HG02884 (cell line): ENCODE measurements at regions not wholly inside any gene's neighbourhood (a gene's known extent, or its start where the extent isn't known, plus 50 kb on each side); places are given as distances from the start of the nearest gene placed in this dataset.
"Not testable (repeated sequence)": the region's sequence is repeated elsewhere in the genome, so short reads cannot be mapped to it uniquely, and the experiment has no call there.

Source experiments
- ATAC-seq: cut with Tn5 transposase; IDR thresholded peaks from one replicate; pipeline ENCODE4 v1.9.1; 2021; ENCODE audit warnings: mild to moderate bottlenecking, moderate library complexity; ENCODE audit not compliant: unreplicated experiment

DNA sequence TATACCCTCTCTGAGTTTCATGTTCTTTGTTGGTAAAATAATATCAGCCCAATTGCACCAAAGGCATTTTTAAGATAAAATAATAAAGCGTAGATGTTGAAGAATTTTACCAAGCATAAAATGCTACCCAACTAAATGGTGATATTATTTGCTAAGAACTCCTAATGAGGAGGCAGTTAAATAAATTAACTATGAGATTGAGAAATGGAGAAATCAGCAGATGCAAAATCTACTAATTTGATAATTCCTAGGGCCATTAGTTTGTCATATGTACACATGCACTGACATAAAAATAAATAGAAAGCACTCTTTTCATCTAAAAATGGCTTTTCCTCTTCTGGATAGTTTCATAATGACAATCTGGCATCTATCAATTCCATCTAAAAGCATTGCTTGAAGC is 681.5 kb upstream of the FAM98A start:
- ATAC-seq, result no peak

DNA sequence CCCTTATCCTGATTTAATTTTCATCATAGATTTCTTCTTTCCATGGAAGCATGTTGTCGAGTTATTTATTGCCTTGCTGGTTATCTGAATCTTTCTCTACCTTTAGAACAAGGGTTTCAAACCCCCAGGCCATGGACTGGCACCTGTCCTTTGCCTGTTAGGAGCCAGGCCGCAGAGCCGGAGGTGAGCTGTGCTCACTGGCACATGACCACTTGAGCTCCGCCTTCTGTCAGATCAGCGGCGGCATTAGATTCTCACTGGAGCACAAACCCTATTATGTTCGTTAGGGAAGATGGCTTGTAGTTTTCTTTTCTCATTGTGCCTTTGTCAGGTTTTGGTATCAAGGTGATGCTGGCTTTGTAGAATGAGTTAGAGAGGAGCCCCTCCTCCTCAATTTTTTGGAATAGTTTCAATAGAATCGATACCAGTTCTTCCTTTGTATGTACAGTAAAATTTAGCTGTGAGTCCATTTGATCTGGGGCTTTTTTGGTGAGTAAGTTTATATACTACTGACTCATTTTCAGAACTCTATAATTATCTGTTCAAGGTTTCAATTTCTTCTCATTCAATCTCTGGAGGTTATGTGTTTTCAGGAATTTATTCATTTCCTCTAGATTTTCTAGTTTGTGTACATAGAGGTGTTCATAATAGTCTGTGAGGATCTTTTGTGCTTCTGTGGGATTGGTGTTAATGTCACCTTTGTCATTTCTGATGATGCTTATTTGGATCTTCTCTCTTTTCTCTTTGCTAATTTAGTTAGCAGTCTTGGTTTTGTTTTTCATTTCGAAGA is 668.0 kb upstream of the FAM98A start:
- ATAC-seq, result peak; percentile 94

DNA sequence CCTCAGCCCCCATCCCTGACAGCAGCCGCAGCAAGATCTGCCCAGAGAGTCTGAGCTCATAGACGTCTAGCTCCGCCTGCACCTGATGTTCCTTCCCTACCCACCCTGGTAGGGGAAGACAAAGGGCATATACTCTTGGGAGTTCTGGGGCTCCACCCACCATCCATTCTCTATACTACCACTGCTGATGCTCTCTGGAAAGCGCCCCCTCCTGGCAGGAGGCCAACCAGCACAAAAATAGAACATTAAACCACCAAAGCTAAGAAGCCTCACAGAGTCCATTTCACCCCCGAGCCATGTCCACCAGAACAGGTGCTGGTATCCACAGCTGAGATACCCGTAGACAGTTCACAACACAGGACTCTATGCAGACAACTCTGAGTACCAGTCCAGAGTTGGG is 662.6 kb upstream of the FAM98A start:
- no peak for ATAC-seq

DNA sequence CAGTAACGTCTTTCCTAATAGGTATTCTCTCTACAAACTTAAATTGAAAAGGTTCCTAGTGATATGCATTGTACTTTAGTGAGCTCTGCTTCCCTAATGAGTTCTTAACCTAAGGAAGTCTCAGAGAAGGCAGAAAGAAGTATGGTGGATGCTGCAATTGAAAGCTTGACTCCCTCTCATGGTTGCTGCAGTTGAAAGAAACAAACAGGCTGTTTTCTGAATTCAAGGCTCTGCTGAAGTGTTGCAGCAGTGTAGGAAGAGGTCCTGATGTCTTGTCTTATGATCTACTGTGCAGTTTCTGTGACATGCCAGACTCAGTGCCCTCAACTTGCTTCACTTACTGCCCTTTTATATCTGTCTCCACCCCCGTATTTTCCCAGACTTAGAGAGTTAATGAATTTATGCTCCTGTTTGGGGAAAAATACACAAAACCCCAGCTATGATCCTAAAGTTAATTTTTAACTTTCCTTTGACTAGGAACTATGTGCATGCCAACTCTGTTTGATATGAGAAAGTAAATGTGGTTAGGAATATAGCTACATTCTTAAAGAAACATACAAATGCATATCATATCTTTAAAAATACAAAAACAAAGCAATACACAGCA is 655.3 kb upstream of the FAM98A start:
- no peak for ATAC-seq

DNA sequence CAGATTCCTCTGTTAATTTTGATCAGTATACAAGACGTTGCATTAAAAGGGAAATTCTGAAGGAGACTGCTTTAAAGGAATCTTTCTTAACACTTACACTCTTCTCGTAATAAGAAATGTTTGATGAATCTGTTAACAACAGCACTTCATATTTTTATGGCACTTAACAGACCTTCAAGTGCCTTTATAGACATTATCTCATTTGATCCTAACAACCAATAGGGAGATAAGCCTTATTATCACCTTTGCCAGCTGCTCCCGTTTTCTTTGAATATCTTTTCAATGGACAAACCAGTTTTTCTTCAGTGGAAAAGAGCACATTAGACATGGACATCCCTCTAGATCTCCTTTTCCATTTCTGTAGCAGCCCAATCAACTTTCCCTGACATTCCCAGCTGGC is 653.0 kb upstream of the FAM98A start:
- ATAC-seq, result no peak

DNA sequence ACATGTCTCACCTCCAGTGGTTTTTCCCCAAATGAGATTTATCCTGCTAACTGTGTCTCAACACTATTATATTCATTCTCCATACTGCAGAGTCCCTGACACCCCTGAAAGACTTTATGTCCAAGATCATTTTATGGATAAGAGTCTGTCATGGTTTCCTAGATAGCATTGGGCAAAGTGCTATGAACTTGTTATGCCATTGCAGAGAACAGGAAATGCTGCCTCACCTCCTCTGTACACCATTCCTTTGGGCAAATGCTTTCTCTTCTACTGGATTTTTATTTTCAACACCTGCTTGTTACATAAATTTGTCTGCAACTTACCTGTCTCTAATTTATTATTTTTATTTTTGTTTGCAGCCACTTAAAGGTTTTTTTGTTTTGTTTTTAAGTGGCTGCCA is 652.5 kb upstream of the FAM98A start:
- no peak for ATAC-seq

DNA sequence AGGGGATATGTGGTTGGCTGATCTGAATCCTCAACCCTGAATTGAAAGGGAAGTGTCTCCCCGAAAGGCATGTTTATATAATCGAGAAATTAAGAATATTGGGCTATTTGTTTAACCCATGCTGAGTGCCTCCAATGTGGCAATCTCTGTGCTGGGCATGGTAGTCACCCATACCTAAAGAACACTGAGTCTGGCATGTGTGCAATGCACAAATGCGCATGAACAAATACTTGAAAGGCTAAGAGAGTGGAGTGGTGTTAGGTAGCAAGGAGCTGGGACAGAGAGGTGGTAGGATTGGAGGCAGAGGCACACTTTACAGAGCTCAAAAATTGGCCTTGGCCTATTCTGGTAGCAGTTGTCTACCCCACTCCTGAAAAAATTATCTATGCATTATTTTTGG is 645.1 kb upstream of the FAM98A start:
- no peak for ATAC-seq

DNA sequence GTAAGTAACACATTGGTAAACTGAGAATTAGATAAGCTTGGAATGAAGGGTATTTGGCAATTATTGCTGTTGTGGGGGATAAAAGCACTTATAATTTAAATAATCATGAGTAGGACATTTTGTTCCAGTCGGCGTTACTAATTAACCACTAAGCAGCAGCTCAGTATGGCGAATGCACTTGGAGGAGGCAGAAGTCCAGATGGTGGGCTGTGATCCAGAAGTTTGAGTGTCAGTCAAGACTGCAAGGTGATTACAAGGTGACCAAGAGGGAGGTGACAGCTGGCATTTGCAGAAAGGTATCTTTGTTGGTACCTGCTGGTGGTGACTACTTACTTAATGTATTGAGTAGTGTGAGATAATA is 643.6 kb upstream of the FAM98A start:
- no peak for ATAC-seq

DNA sequence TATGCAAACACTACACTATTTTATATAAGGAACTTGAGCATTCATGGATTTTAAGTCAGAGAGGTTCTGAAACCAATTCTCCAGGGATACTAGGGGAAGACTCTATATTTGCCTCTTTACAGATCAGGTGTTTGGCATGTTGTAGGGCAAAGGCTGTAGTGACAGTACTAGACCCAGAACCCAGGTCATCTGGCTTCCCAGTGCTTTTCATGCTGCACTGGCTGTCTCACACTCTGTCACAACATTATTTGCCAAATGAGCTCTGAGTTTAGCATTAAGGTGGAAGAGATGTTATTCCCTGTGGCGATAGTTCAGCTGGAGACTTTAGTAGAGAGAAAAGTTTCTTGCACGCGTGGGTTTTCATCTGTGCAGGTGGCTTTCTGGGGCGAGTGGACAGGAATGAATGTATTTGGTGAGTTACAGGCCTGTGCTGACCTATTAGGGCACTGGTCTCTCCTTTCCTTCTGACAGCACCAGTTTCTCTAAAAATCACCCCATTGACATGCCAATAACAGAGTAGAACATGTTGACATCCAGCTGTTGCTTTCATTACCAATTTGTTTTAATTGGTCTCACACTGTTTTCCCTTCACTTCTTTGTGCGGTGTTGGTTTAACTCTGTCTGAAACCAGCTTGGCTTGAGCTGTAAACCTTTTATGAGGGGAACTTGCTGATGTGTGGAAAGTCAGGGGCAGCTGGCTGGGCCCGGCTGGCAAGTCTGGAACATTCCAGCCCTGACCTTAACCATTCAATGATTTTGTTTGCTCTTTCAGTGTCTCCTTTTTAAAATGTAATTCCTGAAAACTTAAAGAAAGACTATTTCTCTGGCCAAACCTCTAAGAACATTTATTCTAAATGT is 643.0 kb upstream of the FAM98A start:
- no peak for ATAC-seq

DNA sequence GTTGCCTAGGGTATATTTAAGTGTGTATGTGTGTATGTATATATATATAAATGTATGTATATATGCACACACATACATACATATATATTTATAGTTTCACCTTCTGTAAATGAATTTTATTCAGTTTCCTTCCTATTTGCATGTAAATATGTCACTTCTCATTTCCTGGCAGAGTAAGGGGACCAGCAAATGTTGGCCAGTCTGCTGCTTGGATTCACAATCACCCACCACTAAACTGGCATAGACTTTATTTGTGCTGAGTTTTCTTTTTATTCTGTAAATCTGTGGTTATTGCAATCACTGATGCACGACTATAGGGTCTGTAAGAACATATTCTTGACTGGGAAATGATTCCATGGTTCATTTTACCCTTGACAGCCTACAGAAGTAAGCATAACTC is 640.4 kb upstream of the FAM98A start:
- ATAC-seq, result no peak

DNA sequence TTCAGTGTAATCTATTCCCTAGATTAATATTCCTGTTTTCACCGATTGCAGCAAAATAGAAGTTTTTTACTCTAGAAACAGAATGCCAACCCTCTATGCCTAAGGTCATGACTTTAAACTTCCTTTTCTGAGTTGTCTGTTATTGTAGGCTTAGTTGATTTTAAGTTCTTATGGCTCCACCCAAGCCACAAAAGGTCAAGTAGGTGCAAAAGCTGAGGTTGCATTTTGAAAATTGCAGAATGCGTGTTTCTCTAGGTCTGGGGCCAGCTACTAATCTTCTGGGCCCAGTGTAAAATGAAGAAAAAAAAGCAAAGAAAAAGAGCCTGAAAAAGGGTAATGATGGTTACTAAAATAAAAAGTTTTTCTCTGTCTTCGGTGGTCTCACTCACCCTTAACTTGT is 635.7 kb upstream of the FAM98A start:
- no peak for ATAC-seq

DNA sequence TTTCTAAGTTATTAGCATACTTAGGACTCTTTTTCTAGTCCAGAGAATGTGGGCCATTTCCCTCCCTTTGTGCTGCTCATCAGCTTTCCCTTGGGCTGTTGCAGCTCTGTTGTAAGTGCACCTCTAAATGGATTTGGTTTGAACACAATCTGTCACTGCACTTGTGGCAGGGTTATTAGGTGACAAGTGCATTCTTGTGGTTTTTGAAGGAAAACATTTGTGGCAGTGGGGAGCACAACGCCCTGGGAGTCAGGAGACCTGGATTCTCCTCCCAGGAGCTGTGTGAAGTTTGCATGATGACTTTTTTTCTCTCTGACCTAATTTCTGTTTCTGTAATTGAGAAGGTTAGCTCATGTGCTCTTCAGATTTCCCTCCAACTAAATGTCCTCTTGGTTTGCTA is 630.9 kb upstream of the FAM98A start:
- ATAC-seq, result no peak

DNA sequence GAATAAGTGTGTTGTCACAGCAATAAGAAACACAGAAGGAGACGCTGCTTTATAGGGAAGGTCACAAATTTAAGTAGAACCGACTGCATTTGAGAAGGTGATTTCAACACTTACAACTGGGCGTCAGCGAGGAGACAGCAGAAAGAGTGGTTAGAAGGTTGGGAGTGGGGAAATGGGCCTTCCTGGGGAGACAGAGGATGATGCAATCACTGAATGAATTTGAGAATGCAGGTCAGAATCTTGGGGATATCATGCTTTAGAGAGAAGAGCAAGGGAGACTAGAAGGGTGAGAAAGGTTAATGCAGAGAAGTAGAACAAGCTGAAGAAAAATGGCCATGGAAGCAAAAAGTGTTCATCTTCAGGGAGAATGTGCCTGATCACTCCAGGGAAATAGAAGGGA is 616.1 kb upstream of the FAM98A start:
- ATAC-seq, result no peak

DNA sequence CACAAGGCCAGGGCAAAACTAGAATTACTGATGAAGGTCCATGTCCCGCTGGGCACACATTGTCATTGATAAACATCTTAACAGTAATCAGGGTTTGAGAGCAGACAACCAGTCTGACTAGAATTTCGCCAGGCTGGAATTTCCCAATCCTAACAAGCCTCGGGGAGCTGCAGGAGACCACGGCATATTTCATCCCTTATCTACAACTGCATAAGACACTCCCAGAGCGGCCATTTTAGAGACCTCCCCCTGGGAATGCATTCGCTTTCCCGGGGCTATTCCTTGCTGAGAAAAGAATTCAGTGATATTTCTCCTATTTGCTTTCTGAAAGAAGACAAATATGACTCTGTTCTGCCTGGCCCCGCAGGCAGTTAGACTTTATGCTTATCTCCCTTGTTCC is 611.3 kb upstream of the FAM98A start:
- ATAC-seq, result not testable (repeated sequence)

DNA sequence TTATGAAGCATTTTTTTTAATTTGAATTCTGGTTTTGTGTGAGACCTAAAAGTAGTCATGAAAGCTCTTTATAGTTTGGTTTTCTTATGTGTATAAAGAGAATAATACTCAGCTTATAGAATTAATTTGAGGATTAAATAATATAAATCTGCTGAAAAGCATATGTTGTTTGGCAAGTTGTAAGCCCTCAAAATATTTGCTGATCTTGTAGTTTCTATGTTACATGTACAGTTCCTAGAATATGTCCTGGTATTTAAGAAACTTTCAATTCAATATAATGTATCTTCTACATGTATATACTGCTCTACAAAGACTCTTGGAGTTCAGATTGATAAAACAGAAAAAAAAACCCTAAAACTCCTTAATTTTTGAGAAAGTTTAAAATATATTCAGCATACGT is 605.5 kb upstream of the FAM98A start:
- no peak for ATAC-seq

DNA sequence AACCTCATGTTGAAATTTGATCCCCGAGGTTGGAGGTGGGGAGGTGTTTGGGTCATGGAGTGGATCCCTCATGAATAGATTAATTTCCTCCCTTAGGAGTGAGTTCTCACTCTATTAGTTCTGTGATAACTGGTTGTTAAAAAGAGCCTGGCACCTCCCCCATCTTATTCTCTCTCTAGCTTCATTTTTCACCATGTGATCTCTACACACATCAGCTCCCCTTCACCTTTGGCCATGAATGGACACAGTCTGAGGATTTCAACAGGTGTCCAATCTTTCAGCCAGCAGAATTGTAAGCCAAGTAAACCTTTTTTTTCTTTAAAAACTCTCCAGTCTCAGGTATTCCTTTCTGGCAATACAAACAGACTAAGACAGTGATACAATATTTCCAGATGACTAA is 602.0 kb upstream of the FAM98A start:
- no peak for ATAC-seq

DNA sequence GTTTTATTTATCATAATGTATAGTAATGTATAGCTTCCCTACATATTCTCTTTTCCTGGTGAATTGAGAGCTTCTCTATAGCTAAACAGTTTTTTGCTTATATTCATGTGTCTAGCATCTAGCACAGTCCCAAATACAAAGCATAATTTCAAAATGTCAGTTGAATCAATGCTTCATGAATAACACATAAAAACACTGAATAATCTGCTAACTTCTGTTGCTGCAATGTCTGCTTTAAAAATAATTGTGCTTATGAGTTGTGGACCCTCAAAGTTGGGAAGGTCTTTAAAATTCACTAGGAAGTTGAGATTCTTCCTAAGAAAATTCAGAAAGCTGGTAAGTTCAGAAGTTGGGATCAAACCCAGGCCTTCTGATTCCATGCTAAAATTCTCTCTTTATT is 600.9 kb upstream of the FAM98A start:
- no peak for ATAC-seq

DNA sequence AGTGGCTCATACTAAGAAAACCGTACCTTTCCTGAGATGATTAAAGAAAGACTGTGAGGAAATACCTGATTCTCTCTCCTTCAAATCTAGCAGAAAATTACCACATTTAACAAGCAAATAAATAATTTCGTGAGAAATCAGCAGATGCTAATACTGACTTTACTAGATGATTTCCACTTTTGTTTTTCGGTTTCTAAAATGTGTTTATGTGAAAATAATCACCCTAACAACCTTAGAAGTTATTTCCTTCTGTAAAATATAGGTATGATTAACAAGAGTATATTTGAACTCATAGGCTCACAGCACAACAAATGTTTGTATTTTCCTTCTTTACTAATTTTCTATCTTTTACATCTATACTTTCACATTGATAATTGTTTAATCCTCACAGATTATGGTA is 594.1 kb upstream of the FAM98A start:
- no peak for ATAC-seq

DNA sequence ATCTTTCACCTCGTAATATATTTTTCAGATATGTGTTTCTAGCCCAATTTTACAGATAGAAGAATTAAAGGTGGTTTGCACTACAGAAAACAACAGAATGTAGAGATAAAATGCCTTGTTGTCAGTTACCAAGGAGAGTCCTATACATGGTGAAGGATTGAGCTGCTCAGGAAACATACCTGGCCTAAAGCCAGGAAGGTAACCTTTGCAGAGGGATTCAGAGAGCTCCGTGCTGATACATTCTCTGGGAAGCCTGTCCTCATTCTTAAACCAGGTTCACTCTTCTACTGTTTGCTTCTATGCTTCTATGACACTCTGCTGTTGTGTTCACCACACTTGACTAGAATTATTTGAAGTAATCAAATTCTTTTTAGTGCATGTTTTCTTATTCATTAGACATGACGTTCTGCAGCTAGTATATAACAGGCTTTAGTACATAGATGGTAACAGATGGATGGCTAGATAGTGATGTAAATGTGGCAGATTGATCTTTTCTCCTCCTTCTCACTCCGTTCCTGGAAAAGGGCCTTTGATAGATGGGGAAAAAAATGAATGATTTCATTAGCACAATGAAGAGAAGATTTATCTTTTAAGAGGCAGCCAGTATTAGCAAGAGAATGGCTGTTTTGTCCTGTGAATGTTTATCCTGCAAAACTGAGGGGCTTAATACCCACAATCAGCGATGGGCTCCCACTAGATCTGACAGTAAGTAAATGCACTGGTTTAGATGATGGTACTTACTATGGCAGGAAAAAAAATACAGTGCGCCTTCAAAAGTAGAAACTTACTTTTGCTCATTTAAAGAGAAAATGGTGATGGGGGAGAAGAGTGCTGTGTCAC is 589.6 kb upstream of the FAM98A start:
- no peak for ATAC-seq

DNA sequence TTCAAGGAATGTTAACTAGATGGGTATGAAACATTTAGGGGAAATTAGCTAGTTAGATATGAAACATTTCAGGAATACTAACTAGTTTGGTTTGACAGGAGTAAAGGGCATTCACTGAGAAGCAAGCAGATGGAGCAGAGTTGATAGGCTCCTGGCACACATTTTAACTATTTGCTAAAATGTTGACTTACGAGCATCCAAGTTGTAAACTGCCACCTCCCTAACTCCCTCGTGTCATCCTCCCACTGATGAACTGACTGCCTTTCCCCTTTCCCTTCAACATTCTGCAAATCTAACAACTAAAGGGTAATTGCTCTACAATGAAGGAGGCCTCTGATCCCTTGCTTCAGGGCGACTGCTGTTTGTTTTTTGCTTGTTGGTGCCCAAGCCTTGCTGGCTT is 580.4 kb upstream of the FAM98A start:
- no peak for ATAC-seq

DNA sequence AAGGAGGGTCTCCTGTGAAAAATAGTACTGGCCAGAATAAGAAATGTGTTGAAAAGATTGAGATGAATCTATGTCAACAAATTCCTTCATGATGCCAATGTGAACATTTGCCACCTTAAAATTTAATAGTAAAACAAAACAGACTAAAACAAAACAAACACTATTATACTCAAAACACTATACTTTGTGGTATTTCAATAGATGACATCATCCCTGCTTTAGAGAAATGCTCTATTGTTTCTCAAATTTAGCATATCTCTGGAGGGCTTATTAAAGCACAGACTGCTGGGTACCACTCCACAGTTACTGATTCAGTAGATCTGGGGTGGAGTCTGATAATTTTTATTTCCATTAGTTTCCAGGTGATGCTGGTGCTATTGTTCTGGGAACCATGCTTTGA is 579.4 kb upstream of the FAM98A start:
- no peak for ATAC-seq
